ENCODE measurements at regions not wholly inside any gene's neighbourhood (a gene's known extent, or its start where the extent isn't known, plus 50 kb on each side); places are given as distances from the start of the nearest gene placed in this dataset.
"Not testable (repeated sequence)": the region's sequence is repeated elsewhere in the genome, so short reads cannot be mapped to it uniquely, and the experiment has no call there.

GRCh38 chr6:164967102-164967501 lies 342.3 kb downstream of the C6orf118 start:
- no peak for TF ChIP-seq CTCF (IDR thresholded peaks at IDR 0.05; ENCODE audit: insufficient read depth, low read depth, low read length, missing control alignments)
- DNase-seq (ENCODE audit: low read depth), result no peak
- no peak overlapping the region for H3K4me3 ChIP-seq (ENCODE audit: low read depth, low read length)

- no peak for TF ChIP-seq CTCF (IDR thresholded peaks at IDR 0.05; ENCODE audit: insufficient read depth, low read depth, low read length, missing control alignments)
- no peak overlapping the region for H3K4me3 ChIP-seq (ENCODE audit: low read depth, low read length)
- DNase-seq (ENCODE audit: low read depth), result no peak
Measured at GRCh38 chr6:164962805-164963204, 346.6 kb downstream of the C6orf118 start.

- H3K4me3 ChIP-seq (ENCODE audit: low read depth, low read length), result no peak overlapping the region
- TF ChIP-seq CTCF (IDR thresholded peaks at IDR 0.05; ENCODE audit: insufficient read depth, low read depth, low read length, missing control alignments), result no peak
- no peak for DNase-seq (ENCODE audit: low read depth)
Measured at GRCh38 chr6:164947164-164947563, 362.2 kb downstream of the C6orf118 start.

GRCh38 chr6:164942271-164942670 lies 367.1 kb downstream of the C6orf118 start:
- no peak for DNase-seq (ENCODE audit: low read depth)
- no peak overlapping the region for H3K4me3 ChIP-seq (ENCODE audit: low read depth, low read length)
- no peak for TF ChIP-seq CTCF (IDR thresholded peaks at IDR 0.05; ENCODE audit: insufficient read depth, low read depth, low read length, missing control alignments)

- not testable (repeated sequence) for DNase-seq (ENCODE audit: low read depth); H3K4me3 ChIP-seq (ENCODE audit: low read depth, low read length)
Measured at GRCh38 chr6:164933238-164933794, 376.1 kb downstream of the C6orf118 start.

- no peak overlapping the region for H3K4me3 ChIP-seq (ENCODE audit: low read depth, low read length)
- TF ChIP-seq CTCF (IDR thresholded peaks at IDR 0.05; ENCODE audit: insufficient read depth, low read depth, low read length, missing control alignments), result no peak
- DNase-seq (ENCODE audit: low read depth), result no peak
Measured at GRCh38 chr6:164929408-164929977, 379.9 kb downstream of the C6orf118 start.

GRCh38 chr6:164928728-164929407 lies 380.5 kb downstream of the C6orf118 start:
- no peak overlapping the region for H3K4me3 ChIP-seq (ENCODE audit: low read depth, low read length)
- no peak for TF ChIP-seq CTCF (IDR thresholded peaks at IDR 0.05; ENCODE audit: insufficient read depth, low read depth, low read length, missing control alignments)
- DNase-seq (ENCODE audit: low read depth), result no peak
